ENCODE measurements at regions not wholly inside any gene's neighbourhood (a gene's known extent, or its start where the extent isn't known, plus 50 kb on each side); places are given as distances from the start of the nearest gene placed in this dataset.
"Not testable (repeated sequence)": the region's sequence is repeated elsewhere in the genome, so short reads cannot be mapped to it uniquely, and the experiment has no call there.

DNA sequence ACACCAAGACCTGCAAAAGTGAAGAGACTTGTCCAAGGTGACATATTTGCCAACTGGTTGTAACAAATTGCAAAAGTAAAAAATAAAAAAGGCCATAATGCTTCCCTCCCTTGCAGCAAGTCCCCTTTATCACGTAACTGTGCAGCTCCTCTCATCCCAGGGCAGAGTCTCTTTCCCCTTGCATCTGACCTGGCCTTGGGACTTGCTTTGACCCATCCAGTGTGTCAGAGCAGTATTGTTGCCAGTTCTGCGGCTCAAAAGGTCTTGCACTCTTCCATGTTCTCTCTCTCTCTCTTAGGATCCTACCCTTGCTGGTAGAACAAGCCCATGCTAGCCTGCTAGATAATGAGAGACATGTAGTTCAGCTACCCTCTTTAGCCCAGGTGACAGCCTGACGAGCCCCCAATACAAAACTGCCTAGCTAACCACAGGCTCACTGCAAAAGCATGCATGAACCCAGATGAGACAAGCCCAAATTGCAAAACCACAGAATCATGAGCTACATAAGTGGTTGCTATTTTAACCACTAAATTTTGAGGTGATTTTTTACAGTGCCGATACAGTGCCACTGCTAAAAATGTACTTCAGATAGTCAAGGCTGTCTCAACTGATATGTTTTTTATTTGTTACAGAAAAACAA is 289.5 kb upstream of the PPARGC1A start:
- Histone ChIP-seq H3F3A (ENCODE audit: insufficient read depth, low read length) (no peaks in the 10 kb centered on the region), H3K4me2 (ENCODE audit: low read length) (no peak overlapping the region), H3K4me1 (ENCODE audit: insufficient read depth, low read length, severe bottlenecking) (no peaks in the 10 kb centered on the region), H4K20me1 (ENCODE audit: insufficient read depth, low read length) (no peaks in the 10 kb centered on the region), H3K4me3 (ENCODE audit: low read depth, low read length, poor library complexity, severe bottlenecking) (no peak overlapping the region), H3K9me3 (ENCODE audit: low read length) (no peaks in the 10 kb centered on the region), H3K27ac (ENCODE audit: low read depth, low read length, poor library complexity, severe bottlenecking) (no peak overlapping the region), H2AFZ (ENCODE audit: low read length) (no peak overlapping the region), H3K9me2 (ENCODE audit: low read depth, low read length) (no peaks in the 10 kb centered on the region), H3K79me2 (ENCODE audit: insufficient read depth, low read length) (no peaks in the 10 kb centered on the region), H3K27me3 (ENCODE audit: insufficient read depth, low read length) (no peaks in the 10 kb centered on the region), H3K9ac (ENCODE audit: low read length) (no peak overlapping the region), H3K36me3 (ENCODE audit: insufficient read depth, low read length) (no peaks in the 10 kb centered on the region)
- TF ChIP-seq EZH2 (IDR thresholded peaks at IDR 0.05; ENCODE audit: borderline replicate concordance, low read length): no peak
- TF ChIP-seq, protein P1, sequence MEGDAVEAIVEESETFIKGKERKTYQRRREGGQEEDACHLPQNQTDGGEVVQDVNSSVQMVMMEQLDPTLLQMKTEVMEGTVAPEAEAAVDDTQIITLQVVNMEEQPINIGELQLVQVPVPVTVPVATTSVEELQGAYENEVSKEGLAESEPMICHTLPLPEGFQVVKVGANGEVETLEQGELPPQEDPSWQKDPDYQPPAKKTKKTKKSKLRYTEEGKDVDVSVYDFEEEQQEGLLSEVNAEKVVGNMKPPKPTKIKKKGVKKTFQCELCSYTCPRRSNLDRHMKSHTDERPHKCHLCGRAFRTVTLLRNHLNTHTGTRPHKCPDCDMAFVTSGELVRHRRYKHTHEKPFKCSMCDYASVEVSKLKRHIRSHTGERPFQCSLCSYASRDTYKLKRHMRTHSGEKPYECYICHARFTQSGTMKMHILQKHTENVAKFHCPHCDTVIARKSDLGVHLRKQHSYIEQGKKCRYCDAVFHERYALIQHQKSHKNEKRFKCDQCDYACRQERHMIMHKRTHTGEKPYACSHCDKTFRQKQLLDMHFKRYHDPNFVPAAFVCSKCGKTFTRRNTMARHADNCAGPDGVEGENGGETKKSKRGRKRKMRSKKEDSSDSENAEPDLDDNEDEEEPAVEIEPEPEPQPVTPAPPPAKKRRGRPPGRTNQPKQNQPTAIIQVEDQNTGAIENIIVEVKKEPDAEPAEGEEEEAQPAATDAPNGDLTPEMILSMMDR (IDR thresholded peaks at IDR 0.05; ENCODE audit: low read length): no peak

DNA sequence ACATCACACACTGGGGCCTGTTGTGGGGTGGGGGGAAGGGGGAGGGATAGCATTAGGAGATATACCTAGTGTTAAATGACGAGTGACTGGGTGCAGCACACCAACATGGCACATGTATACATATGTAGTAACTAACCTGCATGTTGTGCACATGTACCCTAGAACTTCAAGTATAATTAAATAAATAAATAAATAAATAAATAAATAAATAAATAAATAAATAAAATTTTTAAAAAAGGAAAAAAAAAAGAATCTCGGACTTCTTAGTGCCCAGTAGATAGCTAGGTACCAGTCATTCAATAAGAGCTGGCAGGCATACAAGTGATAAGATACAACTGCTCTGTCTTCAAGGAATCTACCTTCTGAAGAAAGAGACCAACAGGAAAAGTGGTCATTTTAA is 287.6 kb upstream of the PPARGC1A start:
- H3F3A ChIP-seq (ENCODE audit: insufficient read depth, low read length); H3K9me3 ChIP-seq (ENCODE audit: low read length); H3K9ac ChIP-seq (ENCODE audit: low read length); H3K27ac ChIP-seq (ENCODE audit: low read depth, low read length, poor library complexity, severe bottlenecking); H2AFZ ChIP-seq (ENCODE audit: low read length); H3K79me2 ChIP-seq (ENCODE audit: insufficient read depth, low read length); H3K27me3 ChIP-seq (ENCODE audit: insufficient read depth, low read length); H3K36me3 ChIP-seq (ENCODE audit: insufficient read depth, low read length); H4K20me1 ChIP-seq (ENCODE audit: insufficient read depth, low read length); H3K4me1 ChIP-seq (ENCODE audit: insufficient read depth, low read length, severe bottlenecking); H3K9me2 ChIP-seq (ENCODE audit: low read depth, low read length); H3K4me3 ChIP-seq (ENCODE audit: low read depth, low read length, poor library complexity, severe bottlenecking); H3K4me2 ChIP-seq (ENCODE audit: low read length): not testable (repeated sequence)

DNA sequence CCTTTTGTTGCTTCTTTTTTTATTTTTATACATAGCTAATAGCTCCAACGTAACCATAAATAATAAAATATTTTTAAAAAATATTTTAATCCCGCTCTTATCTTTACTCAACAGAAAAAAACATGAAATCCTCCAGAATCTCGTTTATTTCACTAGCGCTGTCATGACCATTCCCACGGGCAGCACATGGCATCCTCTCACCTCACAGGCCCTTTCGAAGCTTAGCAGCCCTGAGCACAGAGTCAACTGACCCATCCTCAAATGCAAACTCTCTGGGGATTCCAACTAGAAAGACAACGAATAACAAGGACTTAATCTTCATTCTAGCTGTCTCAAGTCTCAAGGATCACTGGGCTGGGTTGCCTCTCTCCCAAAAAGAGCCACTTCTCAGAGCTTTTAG is 285.9 kb upstream of the PPARGC1A start:
- H4K20me1 ChIP-seq (ENCODE audit: insufficient read depth, low read length): no peaks in the 10 kb centered on the region

More for the DNA sequence above, 285.9 kb upstream of the PPARGC1A start:
- no peak overlapping the region for H3K4me3 ChIP-seq (ENCODE audit: low read depth, low read length, poor library complexity, severe bottlenecking)
- no peaks in the 10 kb centered on the region for H3F3A ChIP-seq (ENCODE audit: insufficient read depth, low read length)
- no peaks in the 10 kb centered on the region for H3K79me2 ChIP-seq (ENCODE audit: insufficient read depth, low read length)
- H3K27ac ChIP-seq (ENCODE audit: low read depth, low read length, poor library complexity, severe bottlenecking): no peak overlapping the region
- H3K27me3 ChIP-seq (ENCODE audit: insufficient read depth, low read length): no peaks in the 10 kb centered on the region
- H3K9me2 ChIP-seq (ENCODE audit: low read depth, low read length): no peaks in the 10 kb centered on the region
- no peaks in the 10 kb centered on the region for H3K36me3 ChIP-seq (ENCODE audit: insufficient read depth, low read length)
- TF ChIP-seq, protein P1 (IDR thresholded peaks at IDR 0.05; ENCODE audit: low read length): no peak
- TF ChIP-seq EZH2 (IDR thresholded peaks at IDR 0.05; ENCODE audit: borderline replicate concordance, low read length): no peak
- no peak overlapping the region for H3K9ac ChIP-seq (ENCODE audit: low read length)
- no peak overlapping the region for H3K4me2 ChIP-seq (ENCODE audit: low read length)
- H3K4me1 ChIP-seq (ENCODE audit: insufficient read depth, low read length, severe bottlenecking): no peaks in the 10 kb centered on the region
- no peak overlapping the region for H2AFZ ChIP-seq (ENCODE audit: low read length)
- no peaks in the 10 kb centered on the region for H3K9me3 ChIP-seq (ENCODE audit: low read length)

Measured in OCI-LY1 (cell line).